Fibroblast of lung (primary cell): ENCODE measurements at regions not wholly inside any gene's neighbourhood (a gene's known extent, or its start where the extent isn't known, plus 50 kb on each side); places are given as distances from the start of the nearest gene placed in this dataset.
A peak's percentile ranks its signal among the peaks of the same experiment; 100 is the strongest.

Source experiments
- DNase-seq, 2 donors: peaks; one replicate each; pipeline versions ENCODE4 v3.0.0 to v3.0.0-alpha.2; 2010; ENCODE audit warnings: low read depth in 2 of 2
- H2AFZ ChIP-seq: 2 replicates; pipeline ENCODE4 v1.5.1; 2012; ENCODE audit warnings: low read length, control low read depth, inconsistent platforms
- H3K27ac ChIP-seq: 2 replicates; pipeline ENCODE4 v1.5.1; 2011; ENCODE audit warnings: low read length, control low read depth; ENCODE audit not compliant: insufficient read depth
- H3K27me3 ChIP-seq: 2 replicates; pipeline ENCODE4 v1.5.1; 2011; ENCODE audit warnings: mild to moderate bottlenecking, low read length; ENCODE audit not compliant: control insufficient read depth, insufficient read depth
- H3K36me3 ChIP-seq: 2 replicates; pipeline ENCODE4 v1.5.1; 2011; ENCODE audit warnings: low read length; ENCODE audit not compliant: control insufficient read depth, insufficient read depth
- H3K4me1 ChIP-seq: 2 replicates; pipeline ENCODE4 v1.5.1; 2011; ENCODE audit warnings: low read length; ENCODE audit not compliant: control insufficient read depth, insufficient read depth; ENCODE audit errors: extremely low read depth
- H3K4me2 ChIP-seq: 2 replicates; pipeline ENCODE4 v1.5.1; 2011; ENCODE audit warnings: low read length, control low read depth; ENCODE audit not compliant: insufficient read depth; ENCODE audit errors: extremely low read depth
- H3K4me3 ChIP-seq, 4 experiments: fragments of 200-600 bp in 1 of 4; sonication (generic) in 1 of 4; replicated peaks in 1 of 4; 2 replicates each; pipeline ENCODE4 v1.5.1; 2011 to 2016; ENCODE audit warnings: low read length in 4 of 4, low read depth in 3 of 4, mild to moderate bottlenecking in 3 of 4, control low read depth in 2 of 4, inconsistent platforms in 1 of 4, mixed read lengths in 1 of 4; ENCODE audit not compliant: insufficient read depth in 1 of 4; ENCODE audit errors: control extremely low read depth in 1 of 4
- H3K79me2 ChIP-seq: 2 replicates; pipeline ENCODE4 v1.5.1; 2012; ENCODE audit warnings: mild to moderate bottlenecking, low read length, inconsistent platforms; ENCODE audit not compliant: control insufficient read depth, insufficient read depth
- H3K9ac ChIP-seq: 2 replicates; pipeline ENCODE4 v1.5.1; 2011; ENCODE audit warnings: mild to moderate bottlenecking, low read length, control low read depth; ENCODE audit not compliant: insufficient read depth
- H3K9me3 ChIP-seq: 2 replicates; pipeline ENCODE4 v1.5.1; 2012; ENCODE audit warnings: low read depth, low read length; ENCODE audit not compliant: control insufficient read depth, insufficient read depth
- H4K20me1 ChIP-seq: 2 replicates; pipeline ENCODE4 v1.5.1; 2011; ENCODE audit warnings: low read length; ENCODE audit not compliant: control insufficient read depth, insufficient read depth; ENCODE audit errors: extremely low read depth
- CTCF ChIP-seq, 2 donors: IDR thresholded peaks in 1 of 2; conservative IDR thresholded peaks in 1 of 2; 1 replicate in 1 of 2; 2 replicates in 1 of 2; pipeline ENCODE4 v1.5.1; 2011 to 2012; ENCODE audit warnings: low read length in 2 of 2, control low read depth in 1 of 2, inconsistent platforms in 1 of 2, low read depth in 1 of 2, mild to moderate bottlenecking in 1 of 2
- EZH2 ChIP-seq: IDR thresholded peaks from 2 replicates; pipeline ENCODE4 v1.5.1; 2012; ENCODE audit warnings: low read length, control low read depth, mild to moderate bottlenecking; ENCODE audit errors: missing control alignments

GRCh38 chr1:199742547-199742946, 285.0 kb upstream of the NR5A2 start:
- no peak overlapping the region for H3K27ac ChIP-seq
- peak; percentile 93 to 98 for DNase-seq
- H4K20me1 ChIP-seq, result no peaks in the 10 kb centered on the region
- H2AFZ ChIP-seq, result no peak overlapping the region
- no peak overlapping the region for H3K4me3 ChIP-seq
- H3K79me2 ChIP-seq, result no peaks in the 10 kb centered on the region
- TF ChIP-seq EZH2, result no peak
- TF ChIP-seq CTCF (conservative IDR thresholded peaks at IDR 0.05 in 1 of 2, IDR thresholded peaks at IDR 0.05 in 1 of 2; ENCODE audit: low read depth in 1 of 2, low read length in 2 of 2), result no peak
- no peak overlapping the region for H3K9ac ChIP-seq
- H3K36me3 ChIP-seq, result no peaks in the 10 kb centered on the region
- H3K4me1 ChIP-seq, result peaks cover 3% of the 10 kb centered on the region
- H3K27me3 ChIP-seq, result no peaks in the 10 kb centered on the region
- no peaks in the 10 kb centered on the region for H3K9me3 ChIP-seq
- no peak overlapping the region for H3K4me2 ChIP-seq

GRCh38 chr1:199743227-199743626, 284.3 kb upstream of the NR5A2 start:
- no peak overlapping the region for H3K9ac ChIP-seq
- H3K79me2 ChIP-seq, result no peaks in the 10 kb centered on the region
- H3K4me3 ChIP-seq, result no peak overlapping the region
- H4K20me1 ChIP-seq, result no peaks in the 10 kb centered on the region
- no peak overlapping the region for H2AFZ ChIP-seq
- H3K4me2 ChIP-seq, result no peak overlapping the region
- no peaks in the 10 kb centered on the region for H3K27me3 ChIP-seq
- TF ChIP-seq CTCF (conservative IDR thresholded peaks at IDR 0.05 in 1 of 2, IDR thresholded peaks at IDR 0.05 in 1 of 2; ENCODE audit: low read depth in 1 of 2, low read length in 2 of 2), result no peak
- no peak for TF ChIP-seq EZH2
- peak in 1 of 2 donors; percentile 32 for DNase-seq
- peaks cover 3% of the 10 kb centered on the region for H3K4me1 ChIP-seq
- H3K36me3 ChIP-seq, result no peaks in the 10 kb centered on the region
- no peaks in the 10 kb centered on the region for H3K9me3 ChIP-seq
- peak overlapping the region; percentile 27 for H3K27ac ChIP-seq

- no peak overlapping the region for H2AFZ ChIP-seq
- TF ChIP-seq EZH2 (no peak), CTCF (conservative IDR thresholded peaks at IDR 0.05 in 1 of 2, IDR thresholded peaks at IDR 0.05 in 1 of 2; ENCODE audit: low read depth in 1 of 2, low read length in 2 of 2) (no peak)
- no peaks in the 10 kb centered on the region for H4K20me1 ChIP-seq
- H3K4me1 ChIP-seq, result peaks cover 3% of the 10 kb centered on the region
- H3K27me3 ChIP-seq, result no peaks in the 10 kb centered on the region
- H3K79me2 ChIP-seq, result no peaks in the 10 kb centered on the region
- no peak overlapping the region for H3K27ac ChIP-seq
- H3K4me3 ChIP-seq, result no peak overlapping the region
- H3K9ac ChIP-seq, result no peak overlapping the region
- H3K36me3 ChIP-seq, result no peaks in the 10 kb centered on the region
- H3K4me2 ChIP-seq, result no peak overlapping the region
- peak in 1 of 2 donors; percentile 8 for DNase-seq
- H3K9me3 ChIP-seq, result no peaks in the 10 kb centered on the region
Observed at GRCh38 chr1:199746666-199747384, 280.7 kb upstream of the NR5A2 start.
